GM18520 (cell line): ENCODE measurements at regions not wholly inside any gene's neighbourhood (a gene's known extent, or its start where the extent isn't known, plus 50 kb on each side); places are given as distances from the start of the nearest gene placed in this dataset.
"Not testable (repeated sequence)": the region's sequence is repeated elsewhere in the genome, so short reads cannot be mapped to it uniquely, and the experiment has no call there.

ENCODE experiments used
- ATAC-seq: cut with Tn5 transposase; IDR thresholded peaks from one replicate; pipeline ENCODE4 v1.9.1; 2021; ENCODE audit not compliant: unreplicated experiment

DNA sequence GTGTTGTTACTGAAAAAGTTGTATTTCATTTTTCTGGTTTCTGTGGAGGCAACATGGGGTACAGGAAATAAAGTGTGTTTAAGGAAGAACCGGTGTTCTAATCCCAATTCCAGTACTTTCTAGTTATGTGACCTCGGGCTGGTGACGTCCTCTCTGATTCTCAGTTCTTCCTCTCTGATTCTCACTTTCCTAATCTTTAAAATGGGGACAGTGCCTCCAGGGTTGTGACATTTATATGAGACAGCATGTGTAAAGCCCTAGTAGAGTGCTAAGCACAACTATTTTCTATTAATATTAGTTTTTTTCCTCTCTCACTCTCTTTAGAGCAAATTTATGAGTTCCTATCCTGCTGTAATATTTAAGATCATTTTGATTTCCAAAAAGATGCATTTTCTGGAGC is 50.9 kb upstream of the PTPDC1 start:
- no peak for ATAC-seq

DNA sequence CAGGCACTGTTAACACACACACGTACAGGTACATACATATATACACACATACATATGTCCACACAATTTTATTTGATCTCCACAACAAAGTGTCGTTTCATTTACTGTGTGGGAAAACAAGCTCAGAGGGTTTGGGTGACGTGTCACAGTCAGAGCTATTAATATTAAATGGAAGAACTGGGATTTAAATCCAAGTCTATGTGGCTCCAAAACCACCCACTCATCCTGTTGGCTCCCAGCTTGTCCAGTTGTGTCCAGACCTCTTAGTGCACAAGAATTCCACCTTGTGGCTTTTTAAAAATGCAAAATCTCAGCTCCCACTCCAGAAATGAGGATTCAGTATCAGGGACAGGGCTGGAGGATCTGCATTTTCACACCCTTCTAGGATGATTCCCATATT is 52.3 kb upstream of the PTPDC1 start:
- ATAC-seq = no peak

DNA sequence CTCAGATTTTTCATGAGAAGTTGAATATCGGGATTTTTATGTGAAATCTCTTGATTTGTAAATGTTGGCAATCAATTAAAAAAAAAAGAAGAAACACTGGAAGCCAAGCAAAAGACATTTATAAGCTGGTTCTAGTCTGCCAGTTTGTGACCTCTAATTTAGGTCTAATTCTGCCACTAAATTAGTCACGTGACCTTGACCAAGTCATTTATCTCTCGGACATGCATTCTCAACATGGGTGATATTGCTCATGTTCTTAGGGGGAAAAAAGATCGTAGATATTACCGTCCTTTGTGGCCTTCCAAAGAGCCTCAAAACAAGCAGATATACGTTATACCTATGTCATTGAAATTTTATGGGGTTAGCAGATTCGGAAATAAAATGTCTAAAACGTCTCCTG is 52.9 kb upstream of the PTPDC1 start:
- no peak for ATAC-seq

DNA sequence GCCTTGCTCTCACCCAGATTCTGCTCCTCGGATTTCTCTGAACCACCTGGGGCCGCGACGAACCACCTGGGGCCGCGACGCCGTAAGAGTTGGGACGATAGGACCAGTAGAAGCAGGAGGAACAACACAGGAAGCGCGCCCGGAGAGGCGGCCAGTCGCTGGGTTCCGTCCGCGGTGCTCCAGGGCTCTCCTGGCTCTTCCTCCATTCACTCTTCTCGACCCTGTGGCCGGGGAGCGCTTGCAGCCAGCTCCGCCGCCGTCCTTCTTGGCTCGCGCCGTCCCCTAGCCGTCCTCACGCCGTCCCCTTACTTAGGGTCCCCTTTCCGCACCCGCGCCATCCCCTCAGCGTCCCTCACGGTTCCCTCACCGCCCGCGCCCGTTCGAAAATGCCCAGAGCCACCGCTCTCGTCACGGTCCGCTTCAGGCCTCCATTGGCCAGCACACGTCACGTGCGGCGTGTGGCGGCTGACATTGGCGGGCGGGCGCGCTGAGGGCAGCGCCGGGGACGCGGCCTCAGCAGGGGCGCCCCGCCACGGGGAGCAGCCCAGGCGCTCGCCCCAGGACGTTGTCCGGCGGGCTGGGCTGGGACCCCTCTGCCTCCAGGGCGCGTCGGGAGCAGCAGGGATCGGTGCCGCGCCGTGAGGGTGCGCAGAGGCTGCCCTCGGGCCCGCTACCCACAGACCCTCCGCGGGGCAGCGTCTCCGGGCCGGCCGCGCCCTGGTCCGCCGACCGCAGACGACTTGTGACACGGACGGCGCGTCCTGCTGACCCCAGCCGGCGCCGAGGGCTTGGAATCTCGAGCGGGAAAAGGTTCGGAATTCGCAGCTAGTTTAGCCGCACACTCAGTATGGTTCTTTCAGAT is 53.7 kb upstream of the PTPDC1 start:
- ATAC-seq = peak; percentile 94

DNA sequence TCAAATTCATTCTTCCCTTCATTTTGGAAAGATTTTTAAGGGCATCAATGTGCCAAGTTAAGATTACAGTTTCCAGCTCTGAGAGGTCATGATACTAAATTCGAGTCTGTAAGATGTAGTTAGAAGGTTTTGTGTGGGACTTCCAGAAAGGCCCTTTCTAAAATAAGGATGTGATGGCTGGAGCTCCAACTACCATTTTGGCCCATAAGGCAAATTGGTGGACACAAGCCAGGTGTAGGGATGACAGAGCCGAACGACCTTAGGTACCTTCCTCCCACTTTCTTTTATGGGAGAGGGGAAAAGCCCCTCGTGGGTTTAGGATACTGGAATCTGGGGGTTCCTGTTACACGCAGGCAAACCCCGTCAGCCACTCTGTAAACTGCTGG is 54.3 kb upstream of the PTPDC1 start:
- no peak for ATAC-seq

DNA sequence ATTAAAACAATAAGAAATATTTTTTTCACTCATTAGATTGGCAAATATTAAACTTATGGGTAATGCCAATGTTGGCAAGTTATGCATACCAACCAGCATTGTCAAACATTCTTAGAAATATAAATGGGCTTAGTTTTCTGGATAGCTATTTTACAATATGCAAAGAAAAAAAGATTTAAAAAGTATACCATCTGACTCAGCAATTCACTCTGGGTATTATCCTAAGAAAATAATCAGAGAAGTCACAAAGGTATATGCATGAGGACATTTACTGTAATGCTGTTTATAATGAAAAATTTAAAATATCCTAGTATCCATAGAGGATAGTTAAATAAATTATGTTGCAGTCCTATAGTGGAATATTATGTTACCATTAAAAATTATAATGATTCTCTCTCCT is 57.4 kb upstream of the PTPDC1 start:
- ATAC-seq = no peak

DNA sequence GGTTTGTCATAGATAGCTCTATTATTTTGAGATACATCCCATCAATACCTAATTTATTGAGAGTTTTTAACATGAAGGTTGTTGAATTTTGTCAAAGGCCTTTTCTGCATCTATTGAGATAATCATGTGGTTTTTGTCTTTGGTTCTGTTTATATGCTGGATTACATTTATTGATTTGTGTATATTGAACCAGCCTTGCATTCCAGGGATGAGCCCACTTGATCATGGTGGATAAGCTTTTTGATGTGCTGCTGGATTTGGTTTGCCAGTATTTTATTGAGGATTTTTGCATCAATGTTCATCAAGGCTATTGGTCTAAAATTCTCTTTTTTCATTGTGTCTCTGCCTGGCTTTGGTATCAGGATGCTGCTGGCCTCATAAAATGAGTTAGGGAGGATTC is 61.8 kb upstream of the PTPDC1 start:
- ATAC-seq = not testable (repeated sequence)

DNA sequence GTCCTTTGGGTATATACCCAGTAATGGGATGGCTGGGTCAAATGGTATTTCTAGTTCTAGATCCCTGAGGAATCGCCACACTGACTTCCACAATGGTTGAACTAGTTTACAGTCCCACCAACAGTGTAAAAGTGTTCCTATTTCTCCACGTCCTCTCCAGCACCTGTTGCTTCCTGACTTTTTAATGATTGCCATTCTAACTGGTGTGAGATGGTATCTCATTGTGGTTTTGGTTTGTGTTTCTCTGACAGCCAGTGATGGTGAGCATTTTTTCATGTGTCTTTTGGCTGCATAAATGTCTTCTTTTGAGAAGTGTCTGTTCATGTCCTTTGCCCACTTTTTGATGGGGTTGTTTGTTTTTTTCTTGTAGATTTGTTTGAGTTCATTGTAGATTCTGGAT is 63.4 kb upstream of the PTPDC1 start:
- not testable (repeated sequence) for ATAC-seq

DNA sequence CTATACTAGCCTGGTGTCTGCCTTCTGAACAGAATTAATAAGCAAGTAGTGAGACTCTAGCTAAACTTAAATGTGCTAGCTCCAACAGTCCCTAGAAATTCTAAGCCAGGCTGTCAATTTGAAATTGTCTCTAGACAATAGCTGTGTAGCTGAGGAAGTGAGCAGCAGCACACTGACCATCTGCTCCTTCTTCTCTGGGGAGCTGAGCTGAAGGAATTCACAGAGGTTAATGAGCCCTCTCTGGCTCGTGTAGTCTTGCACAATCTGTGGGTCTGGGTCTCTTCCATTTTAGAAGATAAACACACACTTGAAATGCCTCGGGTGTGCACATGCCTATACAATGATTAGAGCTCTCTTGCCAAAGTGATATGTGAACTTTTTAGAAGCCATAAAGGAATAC is 63.5 kb upstream of the BARX1 start:
- no peak for ATAC-seq

DNA sequence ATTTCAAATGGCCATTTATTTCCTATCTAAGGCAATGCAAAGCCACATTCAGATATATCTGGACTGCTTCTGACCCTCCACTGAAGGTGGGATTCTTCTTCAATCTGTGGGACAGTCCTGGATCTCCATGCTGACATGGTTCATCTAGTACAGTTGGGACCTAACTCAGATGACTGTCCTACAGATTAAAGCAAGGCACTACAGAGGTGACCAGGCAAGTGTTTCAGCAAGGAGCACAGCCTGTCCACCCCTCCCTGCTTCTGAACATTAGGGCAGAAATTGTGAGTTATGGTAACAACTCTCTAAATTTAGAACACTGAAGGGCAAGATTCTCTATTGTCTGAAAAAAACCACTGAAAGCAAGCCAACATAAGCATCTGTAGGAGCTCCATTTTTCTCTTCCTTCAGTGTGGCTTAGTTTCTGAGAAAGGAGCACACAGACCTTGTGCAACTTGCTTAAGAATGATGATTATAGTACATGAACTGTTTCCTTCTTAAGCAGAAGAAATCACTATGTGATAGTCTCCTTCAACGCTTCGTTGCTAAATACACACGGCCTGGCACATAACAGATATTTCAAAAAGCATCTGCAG is 62.9 kb upstream of the BARX1 start:
- no peak for ATAC-seq

DNA sequence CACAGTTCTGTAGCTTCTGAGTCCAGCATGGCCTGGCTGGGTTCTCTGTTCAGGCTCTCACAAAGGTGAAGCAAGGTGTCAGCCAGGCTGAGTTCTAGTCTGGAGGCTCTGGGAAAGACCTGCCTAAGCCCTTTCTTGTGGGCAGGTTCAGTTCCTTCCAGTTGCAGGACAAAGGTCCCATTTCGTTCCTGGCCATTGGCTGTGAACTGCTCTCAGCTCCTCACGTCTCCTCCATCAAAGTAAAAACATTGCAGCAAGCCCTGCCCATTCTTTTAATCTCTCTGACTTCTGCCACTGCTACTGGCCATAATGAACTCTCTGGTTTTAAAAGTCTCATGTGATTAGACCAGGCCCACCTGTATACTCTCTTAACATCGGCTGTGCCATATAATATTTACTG is 61.6 kb upstream of the BARX1 start:
- ATAC-seq = no peak

DNA sequence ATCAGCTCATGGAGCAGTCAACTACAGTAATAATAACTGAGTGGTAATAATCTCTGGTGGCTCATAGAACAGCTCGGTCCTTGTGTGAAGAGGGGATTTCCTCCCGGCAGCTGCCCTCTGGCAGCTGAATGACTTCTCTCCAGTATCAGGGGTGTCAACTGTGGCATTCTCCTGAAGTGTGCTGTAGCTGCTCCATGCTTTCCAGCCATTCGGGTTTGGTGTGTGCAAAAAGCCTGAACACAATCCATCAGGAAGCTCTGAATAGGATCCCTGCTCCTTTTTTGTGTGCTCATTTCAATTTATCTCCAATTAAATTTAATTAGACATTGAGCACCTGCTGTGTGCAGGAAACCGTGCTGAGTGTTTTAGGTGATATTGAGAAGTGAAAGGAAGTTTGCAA is 59.8 kb upstream of the BARX1 start:
- ATAC-seq = no peak

DNA sequence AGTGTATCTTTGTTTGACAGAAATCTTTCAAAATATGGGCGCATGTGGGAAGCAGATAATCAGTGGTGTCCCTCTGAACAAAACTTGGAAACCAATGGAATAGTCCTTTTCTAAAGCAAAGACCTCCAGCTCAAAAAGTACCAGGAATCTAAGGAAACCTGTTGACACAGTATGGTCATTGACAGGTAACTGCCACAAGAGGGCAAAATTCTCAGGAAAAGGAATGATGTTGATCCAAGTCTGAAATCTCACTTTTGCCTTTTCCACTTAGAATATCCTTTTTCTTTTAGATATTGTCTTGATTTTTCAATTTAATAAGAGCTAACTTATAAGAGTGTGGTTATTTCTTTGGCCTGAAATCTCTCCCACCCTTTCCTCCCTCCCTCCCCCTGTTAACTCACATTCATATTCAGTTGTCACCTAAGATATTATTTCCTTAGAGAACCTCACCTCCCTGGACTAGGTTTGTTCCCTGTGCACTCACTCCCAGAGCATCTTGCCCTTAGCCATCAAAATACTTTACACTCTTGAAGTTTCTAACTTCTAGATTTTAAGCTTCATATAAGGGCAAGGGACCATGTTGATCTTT is 59.0 kb upstream of the BARX1 start:
- ATAC-seq = no peak

DNA sequence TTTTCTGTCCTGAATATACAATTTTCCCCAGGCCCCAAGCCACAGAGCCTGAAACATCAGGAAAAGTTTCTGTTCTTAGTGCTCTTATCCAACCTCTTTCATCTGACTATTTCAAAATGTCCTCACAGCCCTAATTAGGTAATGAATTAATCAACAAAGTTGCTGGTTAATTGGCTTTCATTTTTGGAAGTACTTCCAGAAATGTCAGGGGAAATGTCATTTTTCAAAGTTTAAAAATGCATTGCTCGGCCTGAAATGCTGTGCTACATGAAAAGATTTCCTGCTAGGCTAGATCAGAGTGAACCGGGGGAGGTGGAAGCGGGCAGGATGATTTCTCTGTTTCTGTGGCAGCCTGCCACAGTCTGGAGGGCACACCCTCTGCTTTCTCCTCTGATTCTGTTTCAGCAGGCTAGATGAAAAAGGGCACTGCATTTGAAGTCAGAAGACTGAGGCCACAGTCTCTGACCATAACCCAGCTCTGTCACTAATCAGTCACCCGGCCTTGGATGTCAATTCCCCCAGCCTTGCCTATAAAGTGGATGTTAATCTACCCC is 55.9 kb upstream of the BARX1 start:
- no peak for ATAC-seq

DNA sequence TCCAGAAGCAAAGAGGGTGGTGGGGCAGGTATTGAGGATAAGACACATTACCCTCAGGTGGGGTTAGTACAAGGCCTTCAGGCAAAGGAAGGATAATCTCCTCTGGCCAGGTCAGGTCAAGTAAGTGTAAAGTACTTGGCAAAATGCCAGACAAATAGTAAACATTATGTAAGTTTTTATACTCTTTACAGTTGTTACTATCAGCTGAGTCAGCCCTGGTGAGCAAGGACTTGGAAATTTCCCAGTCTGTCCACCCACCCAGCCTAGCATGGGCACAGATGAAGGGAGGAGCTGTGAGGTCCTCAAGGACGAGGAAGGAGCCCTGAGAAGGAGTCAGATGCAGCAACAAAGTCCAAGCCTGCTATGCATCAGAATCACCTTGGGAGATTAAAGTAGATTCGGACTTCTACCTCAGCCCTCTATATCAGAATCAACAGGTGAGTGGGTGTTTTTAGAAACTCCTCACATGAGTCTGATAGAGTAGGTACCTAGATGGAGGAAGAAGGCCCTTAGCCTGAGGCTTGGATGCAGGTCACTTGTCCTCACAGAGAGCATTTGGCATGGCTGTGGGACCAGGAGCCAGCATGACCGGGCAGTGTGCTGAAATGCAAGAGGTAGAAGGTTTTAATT is 50.2 kb upstream of the BARX1 start:
- ATAC-seq = no peak
